Brain microvascular endothelial cell (primary cell): ENCODE measurements at regions not wholly inside any gene's neighbourhood (a gene's known extent, or its start where the extent isn't known, plus 50 kb on each side); places are given as distances from the start of the nearest gene placed in this dataset.

Experiments
- DNase-seq: peaks from one replicate; pipeline ENCODE4 v3.0.0-alpha.2; 2020
- H3K27ac ChIP-seq: fragments of 250-450 bp; sonication (Bioruptor Pico); 2 replicates; pipeline ENCODE4 v1.5.1; 2020; ENCODE audit warnings: mild to moderate bottlenecking, moderate library complexity
- H3K27me3 ChIP-seq: fragments of 250-450 bp; sonication (Bioruptor Pico); replicated peaks from 2 replicates; pipeline ENCODE4 v1.5.1; 2020; ENCODE audit warnings: mild to moderate bottlenecking
- H3K36me3 ChIP-seq: fragments of 250-450 bp; sonication (Bioruptor Pico); replicated peaks from 2 replicates; pipeline ENCODE4 v1.5.1; 2020; ENCODE audit warnings: mild to moderate bottlenecking
- H3K4me3 ChIP-seq: 2 replicates; pipeline ENCODE4 v1.5.1; 2011; ENCODE audit warnings: low read depth, mild to moderate bottlenecking, control low read depth, low read length, moderate library complexity
- in situ Hi-C: cut with HindIII; loops from 2 replicates; pipeline ENCODE4 v1.10.0; 2017; ENCODE audit warnings: low sequenced_read_pairs, low pct_ligation_motif_present
- TF ChIP-seq, protein P1 (sequence below): IDR thresholded peaks from 2 replicates; pipeline ENCODE4 v1.5.1; 2011; ENCODE audit warnings: low read depth, mild to moderate bottlenecking, moderate library complexity, low read length, control low read depth, inconsistent platforms; ENCODE audit errors: missing control alignments

DNA sequence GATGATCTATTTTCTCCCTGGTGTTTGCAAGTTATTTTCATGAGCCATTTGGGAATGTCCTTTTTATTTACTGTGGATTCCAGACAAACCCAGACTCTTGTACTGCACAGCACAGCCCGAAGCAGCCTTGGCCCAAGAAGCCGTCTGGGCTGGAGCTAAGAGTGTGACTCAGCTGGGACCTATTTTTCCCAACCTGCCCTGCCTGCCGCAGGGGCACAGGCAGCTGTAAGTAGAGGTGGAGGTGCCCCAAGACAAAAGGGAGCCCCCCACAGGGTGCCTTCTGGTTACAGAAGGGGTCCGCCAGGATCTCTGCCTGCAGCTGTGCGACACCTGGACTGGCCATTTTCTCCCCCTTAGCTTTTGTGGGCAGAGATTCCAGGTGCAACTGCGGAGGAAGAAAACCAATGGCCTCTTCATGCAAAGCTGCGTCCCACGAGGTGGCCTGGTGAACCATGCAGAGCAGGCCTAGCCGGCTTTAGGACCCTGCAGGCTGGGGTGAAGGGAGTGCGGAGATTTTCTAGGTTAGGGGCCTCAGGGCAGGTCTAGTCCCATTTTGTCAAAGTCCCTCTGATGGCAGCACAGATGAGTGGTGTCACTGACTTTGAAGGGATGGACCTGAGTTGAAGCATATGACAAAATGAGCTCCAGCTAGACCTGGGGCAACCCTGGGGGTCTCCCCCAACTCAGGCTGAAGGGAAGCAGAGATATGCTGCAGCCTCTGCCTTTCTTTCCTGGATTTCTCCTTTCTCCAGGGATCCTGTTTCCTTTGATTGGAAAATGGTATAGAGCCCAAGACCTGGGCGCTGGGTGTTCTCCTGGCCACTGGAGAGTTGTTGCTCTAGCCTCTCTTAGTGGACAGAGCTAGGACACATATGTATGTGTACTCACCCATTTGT is 131.2 kb downstream of the KLF13 start:
- TF ChIP-seq, protein P1, sequence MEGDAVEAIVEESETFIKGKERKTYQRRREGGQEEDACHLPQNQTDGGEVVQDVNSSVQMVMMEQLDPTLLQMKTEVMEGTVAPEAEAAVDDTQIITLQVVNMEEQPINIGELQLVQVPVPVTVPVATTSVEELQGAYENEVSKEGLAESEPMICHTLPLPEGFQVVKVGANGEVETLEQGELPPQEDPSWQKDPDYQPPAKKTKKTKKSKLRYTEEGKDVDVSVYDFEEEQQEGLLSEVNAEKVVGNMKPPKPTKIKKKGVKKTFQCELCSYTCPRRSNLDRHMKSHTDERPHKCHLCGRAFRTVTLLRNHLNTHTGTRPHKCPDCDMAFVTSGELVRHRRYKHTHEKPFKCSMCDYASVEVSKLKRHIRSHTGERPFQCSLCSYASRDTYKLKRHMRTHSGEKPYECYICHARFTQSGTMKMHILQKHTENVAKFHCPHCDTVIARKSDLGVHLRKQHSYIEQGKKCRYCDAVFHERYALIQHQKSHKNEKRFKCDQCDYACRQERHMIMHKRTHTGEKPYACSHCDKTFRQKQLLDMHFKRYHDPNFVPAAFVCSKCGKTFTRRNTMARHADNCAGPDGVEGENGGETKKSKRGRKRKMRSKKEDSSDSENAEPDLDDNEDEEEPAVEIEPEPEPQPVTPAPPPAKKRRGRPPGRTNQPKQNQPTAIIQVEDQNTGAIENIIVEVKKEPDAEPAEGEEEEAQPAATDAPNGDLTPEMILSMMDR, result no peak
- in situ Hi-C loops, result no loop called here
- peak; percentile 85 for DNase-seq
- H3K4me3 ChIP-seq, result no peak overlapping the region
- no peaks in the 10 kb centered on the region for H3K27me3 ChIP-seq
- H3K36me3 ChIP-seq, result no peaks in the 10 kb centered on the region
- peak overlapping the region; percentile 73 for H3K27ac ChIP-seq

DNA sequence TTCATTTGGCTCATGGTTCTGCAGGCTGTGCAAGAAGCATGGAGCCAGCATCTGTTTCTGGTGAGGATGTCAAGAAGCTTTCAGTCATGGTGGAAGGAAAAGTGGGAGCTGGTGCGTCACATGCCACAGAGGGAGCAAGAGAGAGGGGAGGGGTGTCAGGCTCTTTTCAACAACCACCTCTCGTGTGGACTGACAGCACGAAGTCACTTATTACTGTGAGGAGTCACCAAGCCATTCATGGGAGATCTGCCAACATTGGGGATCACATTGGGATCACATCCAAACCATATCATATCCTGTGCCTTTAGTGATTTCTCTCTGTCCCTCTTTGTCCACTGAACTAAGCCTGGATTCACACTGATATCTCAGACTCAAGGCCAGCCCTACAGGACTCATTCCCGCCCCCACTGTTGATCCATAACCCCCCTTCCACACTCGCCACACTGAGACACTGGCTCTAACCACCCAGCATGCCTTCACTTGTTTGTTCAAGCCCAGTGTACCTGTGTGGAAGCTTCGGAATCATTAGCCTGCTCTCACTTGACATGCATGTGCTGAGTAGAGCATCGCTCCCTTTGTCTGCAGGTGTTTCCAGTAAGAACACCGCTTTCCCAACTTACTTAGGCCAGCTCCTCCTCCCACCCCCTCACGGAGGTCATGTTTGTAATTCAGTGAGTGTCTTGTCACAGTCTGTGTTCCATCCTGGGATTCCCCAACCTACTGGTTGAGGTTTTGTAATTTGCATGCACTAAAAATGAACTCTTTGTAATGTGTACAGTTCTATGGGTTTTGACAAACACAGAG is 132.2 kb downstream of the KLF13 start:
- in situ Hi-C loops, result no loop called here
- H3K27me3 ChIP-seq, result no peaks in the 10 kb centered on the region
- H3K4me3 ChIP-seq, result no peak overlapping the region
- H3K27ac ChIP-seq, result no peak overlapping the region
- TF ChIP-seq, protein P1, result no peak
- peak; percentile 60 for DNase-seq
- no peaks in the 10 kb centered on the region for H3K36me3 ChIP-seq

- no peak overlapping the region for H3K4me3 ChIP-seq
- no peaks in the 10 kb centered on the region for H3K27me3 ChIP-seq
- in situ Hi-C loops, result no loop called here
- H3K27ac ChIP-seq, result no peak overlapping the region
- no peak for DNase-seq
- no peaks in the 10 kb centered on the region for H3K36me3 ChIP-seq
- TF ChIP-seq, protein P1, result no peak
These were observed 132.7 kb downstream of the KLF13 start for GRCh38 chr15:31459400-31459748.

GRCh38 chr15:31461375-31461774 is 134.7 kb downstream of the KLF13 start:
- no peak overlapping the region for H3K4me3 ChIP-seq
- H3K36me3 ChIP-seq, result no peaks in the 10 kb centered on the region
- H3K27ac ChIP-seq, result no peak overlapping the region
- H3K27me3 ChIP-seq, result no peaks in the 10 kb centered on the region
- no peak for DNase-seq
- in situ Hi-C loops, result no loop called here
- TF ChIP-seq, protein P1, result no peak

GRCh38 chr15:31461911-31462480 is 135.4 kb downstream of the KLF13 start:
- TF ChIP-seq, protein P1, result peak; percentile 44
- no peaks in the 10 kb centered on the region for H3K36me3 ChIP-seq
- H3K27me3 ChIP-seq, result no peaks in the 10 kb centered on the region
- no peak overlapping the region for H3K4me3 ChIP-seq
- no peak overlapping the region for H3K27ac ChIP-seq
- DNase-seq, result no peak
- in situ Hi-C loops, result no loop called here
